Uterus (tissue), 3 donors: ENCODE measurements at regions not wholly inside any gene's neighbourhood (a gene's known extent, or its start where the extent isn't known, plus 50 kb on each side); places are given as distances from the start of the nearest gene placed in this dataset.

Source experiments
- DNase-seq, 2 donors: peaks; one replicate each; pipeline ENCODE4 v3.0.0-alpha.2; 2019 to 2020
- H3K27ac ChIP-seq, 2 donors: fragments of 200-600 bp; sonication (generic); 1 replicate in 1 of 2; 2 replicates in 1 of 2; pipeline ENCODE4 v1.5.1; 2016 to 2018
- H3K27me3 ChIP-seq, 2 donors: fragments of 200-600 bp; sonication (generic); one replicate each; pipeline ENCODE4 v1.5.1; 2018 to 2019; ENCODE audit warnings: control low read depth in 1 of 2
- H3K36me3 ChIP-seq, 2 donors: fragments of 200-600 bp; sonication (generic); one replicate each; pipeline ENCODE4 v1.5.1; 2019; ENCODE audit warnings: control low read depth in 1 of 2
- H3K4me1 ChIP-seq, 2 donors: fragments of 200-600 bp; sonication (generic); one replicate each; pipeline ENCODE4 v1.5.1; 2018 to 2019; ENCODE audit warnings: control low read depth in 1 of 2
- H3K4me3 ChIP-seq, 2 donors: fragments of 200-600 bp; sonication (generic); 1 replicate in 1 of 2; 2 replicates in 1 of 2; pipeline ENCODE4 v1.5.1; 2018 to 2019; ENCODE audit warnings: mild to moderate bottlenecking in 1 of 2
- H3K9me3 ChIP-seq, 2 donors: fragments of 200-600 bp; sonication (generic); one replicate each; pipeline ENCODE4 v1.5.1; 2019; ENCODE audit warnings: control low read depth in 1 of 2
- CTCF ChIP-seq, 4 experiments: fragments of 200-600 bp in 2 of 4; fragments of 450-650 bp in 2 of 4; sonication (generic) in 2 of 4; IDR thresholded peaks; one replicate each; pipeline ENCODE4 v1.5.1; 2016 to 2019; ENCODE audit warnings: antibody characterized with exemption in 4 of 4, mild to moderate bottlenecking in 2 of 4, moderate library complexity in 1 of 4
- POLR2A ChIP-seq, 2 donors: fragments of 450-650 bp; IDR thresholded peaks; one replicate each; pipeline ENCODE4 v1.6.1; 2016; ENCODE audit warnings: antibody characterized with exemption in 2 of 2, mild to moderate bottlenecking in 1 of 2, moderate library complexity in 1 of 2
- intact Hi-C: fragments of 100-400 bp; cut with DNase I; formaldehyde crosslinking; loops from one replicate; pipeline ENCODE4 v1.15.1; 2023; ENCODE audit warnings: low total_unique reads
- donor health status: DM: yes; HTN: yes; CAD: no.

- intact Hi-C loops, result no loop called here
- Histone ChIP-seq H3K4me3 (no peak overlapping the region), H3K9me3 (no peaks in the 10 kb centered on the region), H3K36me3 (no peaks in the 10 kb centered on the region), H3K27me3 (no peaks in the 10 kb centered on the region), H3K27ac (no peak overlapping the region), H3K4me1 (no peaks in the 10 kb centered on the region)
- TF ChIP-seq CTCF (IDR thresholded peaks at IDR 0.05) (no peak), POLR2A (IDR thresholded peaks at IDR 0.05) (no peak)
- DNase-seq, result no peak
Observed at GRCh38 chr4:120445186-120445585, 378.5 kb upstream of the MAD2L1 start.

- H3K4me1 ChIP-seq, result no peaks in the 10 kb centered on the region
- TF ChIP-seq POLR2A (IDR thresholded peaks at IDR 0.05), result no peak
- no peaks in the 10 kb centered on the region for H3K27me3 ChIP-seq
- H3K9me3 ChIP-seq, result no peaks in the 10 kb centered on the region
- intact Hi-C loops, result no loop called here
- no peak overlapping the region for H3K27ac ChIP-seq
- no peak for DNase-seq
- H3K4me3 ChIP-seq, result no peak overlapping the region
- H3K36me3 ChIP-seq, result no peaks in the 10 kb centered on the region
Observed at GRCh38 chr4:120443116-120443515, 376.5 kb upstream of the MAD2L1 start.

- Histone ChIP-seq H3K27ac (no peak overlapping the region), H3K36me3 (no peaks in the 10 kb centered on the region), H3K4me1 (no peaks in the 10 kb centered on the region), H3K27me3 (no peaks in the 10 kb centered on the region), H3K9me3 (no peaks in the 10 kb centered on the region), H3K4me3 (no peak overlapping the region)
- DNase-seq, result no peak
- no peak for TF ChIP-seq POLR2A (IDR thresholded peaks at IDR 0.05)
- no peak for TF ChIP-seq CTCF (IDR thresholded peaks at IDR 0.05)
- intact Hi-C loops, result no loop called here
Observed at GRCh38 chr4:120440730-120441129, 374.1 kb upstream of the MAD2L1 start.

GRCh38 chr4:120435179-120435578, 368.5 kb upstream of the MAD2L1 start:
- H3K4me3 ChIP-seq, result no peak overlapping the region
- H3K27ac ChIP-seq, result no peak overlapping the region
- H3K4me1 ChIP-seq, result no peaks in the 10 kb centered on the region
- intact Hi-C loops, result no loop called here
- H3K9me3 ChIP-seq, result no peaks in the 10 kb centered on the region
- DNase-seq, result no peak
- no peaks in the 10 kb centered on the region for H3K36me3 ChIP-seq
- H3K27me3 ChIP-seq, result no peaks in the 10 kb centered on the region
- TF ChIP-seq POLR2A (IDR thresholded peaks at IDR 0.05) (no peak), CTCF (IDR thresholded peaks at IDR 0.05) (no peak)

GRCh38 chr4:120434756-120435155, 368.1 kb upstream of the MAD2L1 start:
- Histone ChIP-seq H3K9me3 (no peaks in the 10 kb centered on the region), H3K36me3 (no peaks in the 10 kb centered on the region)
- no peak for TF ChIP-seq CTCF (IDR thresholded peaks at IDR 0.05)
- TF ChIP-seq POLR2A (IDR thresholded peaks at IDR 0.05), result no peak

GRCh38 chr4:120432301-120432860, 365.7 kb upstream of the MAD2L1 start:
- TF ChIP-seq CTCF (IDR thresholded peaks at IDR 0.05) (no peak), POLR2A (IDR thresholded peaks at IDR 0.05) (no peak)
- intact Hi-C loops, result no loop called here
- no peak for DNase-seq
- Histone ChIP-seq H3K4me1 (no peaks in the 10 kb centered on the region), H3K27me3 (no peaks in the 10 kb centered on the region), H3K9me3 (no peaks in the 10 kb centered on the region), H3K4me3 (no peak overlapping the region), H3K36me3 (no peaks in the 10 kb centered on the region), H3K27ac (no peak overlapping the region)

More at GRCh38 chr4:120434756-120435155, 368.1 kb upstream of the MAD2L1 start:
- no peak overlapping the region for H3K4me3 ChIP-seq
- intact Hi-C loops, result no loop called here
- no peaks in the 10 kb centered on the region for H3K4me1 ChIP-seq
- no peak overlapping the region for H3K27ac ChIP-seq
- DNase-seq, result no peak
- H3K27me3 ChIP-seq, result no peaks in the 10 kb centered on the region
